ENCODE measurements at regions not wholly inside any gene's neighbourhood (a gene's known extent, or its start where the extent isn't known, plus 50 kb on each side); places are given as distances from the start of the nearest gene placed in this dataset.

- TF ChIP-seq CTCF (tag by site-specific recombination; IDR thresholded peaks at IDR 0.05): no peak
- no peak for TF ChIP-seq TCF7L2 (IDR thresholded peaks at IDR 0.05; ENCODE audit: borderline replicate concordance, low read depth, low read length)
- no peak for TF ChIP-seq ZBTB1 (tag by site-specific recombination; IDR thresholded peaks at IDR 0.05)
- TF ChIP-seq ZNF558 (tag by site-specific recombination; IDR thresholded peaks at IDR 0.05): no peak
- TF ChIP-seq, protein P1, sequence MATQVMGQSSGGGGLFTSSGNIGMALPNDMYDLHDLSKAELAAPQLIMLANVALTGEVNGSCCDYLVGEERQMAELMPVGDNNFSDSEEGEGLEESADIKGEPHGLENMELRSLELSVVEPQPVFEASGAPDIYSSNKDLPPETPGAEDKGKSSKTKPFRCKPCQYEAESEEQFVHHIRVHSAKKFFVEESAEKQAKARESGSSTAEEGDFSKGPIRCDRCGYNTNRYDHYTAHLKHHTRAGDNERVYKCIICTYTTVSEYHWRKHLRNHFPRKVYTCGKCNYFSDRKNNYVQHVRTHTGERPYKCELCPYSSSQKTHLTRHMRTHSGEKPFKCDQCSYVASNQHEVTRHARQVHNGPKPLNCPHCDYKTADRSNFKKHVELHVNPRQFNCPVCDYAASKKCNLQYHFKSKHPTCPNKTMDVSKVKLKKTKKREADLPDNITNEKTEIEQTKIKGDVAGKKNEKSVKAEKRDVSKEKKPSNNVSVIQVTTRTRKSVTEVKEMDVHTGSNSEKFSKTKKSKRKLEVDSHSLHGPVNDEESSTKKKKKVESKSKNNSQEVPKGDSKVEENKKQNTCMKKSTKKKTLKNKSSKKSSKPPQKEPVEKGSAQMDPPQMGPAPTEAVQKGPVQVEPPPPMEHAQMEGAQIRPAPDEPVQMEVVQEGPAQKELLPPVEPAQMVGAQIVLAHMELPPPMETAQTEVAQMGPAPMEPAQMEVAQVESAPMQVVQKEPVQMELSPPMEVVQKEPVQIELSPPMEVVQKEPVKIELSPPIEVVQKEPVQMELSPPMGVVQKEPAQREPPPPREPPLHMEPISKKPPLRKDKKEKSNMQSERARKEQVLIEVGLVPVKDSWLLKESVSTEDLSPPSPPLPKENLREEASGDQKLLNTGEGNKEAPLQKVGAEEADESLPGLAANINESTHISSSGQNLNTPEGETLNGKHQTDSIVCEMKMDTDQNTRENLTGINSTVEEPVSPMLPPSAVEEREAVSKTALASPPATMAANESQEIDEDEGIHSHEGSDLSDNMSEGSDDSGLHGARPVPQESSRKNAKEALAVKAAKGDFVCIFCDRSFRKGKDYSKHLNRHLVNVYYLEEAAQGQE (tag by site-specific recombination; IDR thresholded peaks at IDR 0.05): no peak
- TF ChIP-seq ZBTB21 (tag by site-specific recombination; IDR thresholded peaks at IDR 0.05): no peak
- TF ChIP-seq YY2 (tag by site-specific recombination; IDR thresholded peaks at IDR 0.05): no peak
- no peak for TF ChIP-seq ZNF707 (tag by site-specific recombination; IDR thresholded peaks at IDR 0.05)
Observed at GRCh38 chr2:82795446-82795845, 1663.6 kb downstream of the SUCLG1 start.

All from HEK293 (cell line).